ENCODE measurements at regions not wholly inside any gene's neighbourhood (a gene's known extent, or its start where the extent isn't known, plus 50 kb on each side); places are given as distances from the start of the nearest gene placed in this dataset.

- TF ChIP-seq, protein P1, sequence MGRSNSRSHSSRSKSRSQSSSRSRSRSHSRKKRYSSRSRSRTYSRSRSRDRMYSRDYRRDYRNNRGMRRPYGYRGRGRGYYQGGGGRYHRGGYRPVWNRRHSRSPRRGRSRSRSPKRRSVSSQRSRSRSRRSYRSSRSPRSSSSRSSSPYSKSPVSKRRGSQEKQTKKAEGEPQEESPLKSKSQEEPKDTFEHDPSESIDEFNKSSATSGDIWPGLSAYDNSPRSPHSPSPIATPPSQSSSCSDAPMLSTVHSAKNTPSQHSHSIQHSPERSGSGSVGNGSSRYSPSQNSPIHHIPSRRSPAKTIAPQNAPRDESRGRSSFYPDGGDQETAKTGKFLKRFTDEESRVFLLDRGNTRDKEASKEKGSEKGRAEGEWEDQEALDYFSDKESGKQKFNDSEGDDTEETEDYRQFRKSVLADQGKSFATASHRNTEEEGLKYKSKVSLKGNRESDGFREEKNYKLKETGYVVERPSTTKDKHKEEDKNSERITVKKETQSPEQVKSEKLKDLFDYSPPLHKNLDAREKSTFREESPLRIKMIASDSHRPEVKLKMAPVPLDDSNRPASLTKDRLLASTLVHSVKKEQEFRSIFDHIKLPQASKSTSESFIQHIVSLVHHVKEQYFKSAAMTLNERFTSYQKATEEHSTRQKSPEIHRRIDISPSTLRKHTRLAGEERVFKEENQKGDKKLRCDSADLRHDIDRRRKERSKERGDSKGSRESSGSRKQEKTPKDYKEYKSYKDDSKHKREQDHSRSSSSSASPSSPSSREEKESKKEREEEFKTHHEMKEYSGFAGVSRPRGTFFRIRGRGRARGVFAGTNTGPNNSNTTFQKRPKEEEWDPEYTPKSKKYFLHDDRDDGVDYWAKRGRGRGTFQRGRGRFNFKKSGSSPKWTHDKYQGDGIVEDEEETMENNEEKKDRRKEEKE (IDR thresholded peaks at IDR 0.05) = no peak
- no peak for TF ChIP-seq GABPB1 (CRISPR knock-in tag; IDR thresholded peaks at IDR 0.05)
- TF ChIP-seq PAWR (CRISPR knock-in tag; IDR thresholded peaks at IDR 0.05; ENCODE audit: borderline replicate concordance) = no peak
- TF ChIP-seq, protein P2, sequence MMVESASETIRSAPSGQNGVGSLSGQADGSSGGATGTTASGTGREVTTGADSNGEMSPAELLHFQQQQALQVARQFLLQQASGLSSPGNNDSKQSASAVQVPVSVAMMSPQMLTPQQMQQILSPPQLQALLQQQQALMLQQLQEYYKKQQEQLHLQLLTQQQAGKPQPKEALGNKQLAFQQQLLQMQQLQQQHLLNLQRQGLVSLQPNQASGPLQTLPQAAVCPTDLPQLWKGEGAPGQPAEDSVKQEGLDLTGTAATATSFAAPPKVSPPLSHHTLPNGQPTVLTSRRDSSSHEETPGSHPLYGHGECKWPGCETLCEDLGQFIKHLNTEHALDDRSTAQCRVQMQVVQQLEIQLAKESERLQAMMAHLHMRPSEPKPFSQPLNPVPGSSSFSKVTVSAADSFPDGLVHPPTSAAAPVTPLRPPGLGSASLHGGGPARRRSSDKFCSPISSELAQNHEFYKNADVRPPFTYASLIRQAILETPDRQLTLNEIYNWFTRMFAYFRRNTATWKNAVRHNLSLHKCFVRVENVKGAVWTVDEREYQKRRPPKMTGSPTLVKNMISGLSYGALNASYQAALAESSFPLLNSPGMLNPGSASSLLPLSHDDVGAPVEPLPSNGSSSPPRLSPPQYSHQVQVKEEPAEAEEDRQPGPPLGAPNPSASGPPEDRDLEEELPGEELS (CRISPR knock-in tag; IDR thresholded peaks at IDR 0.05) = peak; percentile 77
- peak; percentile 36; the same call in 1 of the 2 replicates for TF ChIP-seq ZBTB7A (CRISPR knock-in tag; IDR thresholded peaks at IDR 0.05)
- no peak for TF ChIP-seq ZNF678 (CRISPR knock-in tag; IDR thresholded peaks at IDR 0.05)
- TF ChIP-seq, protein P3, sequence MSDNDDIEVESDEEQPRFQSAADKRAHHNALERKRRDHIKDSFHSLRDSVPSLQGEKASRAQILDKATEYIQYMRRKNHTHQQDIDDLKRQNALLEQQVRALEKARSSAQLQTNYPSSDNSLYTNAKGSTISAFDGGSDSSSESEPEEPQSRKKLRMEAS (IDR thresholded peaks at IDR 0.05) = peak; percentile 68
- TF ChIP-seq JARID2 (CRISPR knock-in tag; IDR thresholded peaks at IDR 0.05; ENCODE audit: insufficient replicate concordance) = no peak
- TF ChIP-seq, protein P4, sequence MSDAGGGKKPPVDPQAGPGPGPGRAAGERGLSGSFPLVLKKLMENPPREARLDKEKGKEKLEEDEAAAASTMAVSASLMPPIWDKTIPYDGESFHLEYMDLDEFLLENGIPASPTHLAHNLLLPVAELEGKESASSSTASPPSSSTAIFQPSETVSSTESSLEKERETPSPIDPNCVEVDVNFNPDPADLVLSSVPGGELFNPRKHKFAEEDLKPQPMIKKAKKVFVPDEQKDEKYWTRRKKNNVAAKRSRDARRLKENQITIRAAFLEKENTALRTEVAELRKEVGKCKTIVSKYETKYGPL (CRISPR knock-in tag; IDR thresholded peaks at IDR 0.05) = no peak
- no peak for TF ChIP-seq PHF5A (CRISPR knock-in tag; IDR thresholded peaks at IDR 0.05; ENCODE audit: low read depth, unreplicated experiment)
- TF ChIP-seq ZNF382 (CRISPR knock-in tag; IDR thresholded peaks at IDR 0.05; ENCODE audit: borderline replicate concordance) = no peak
- TF ChIP-seq ZNF543 (CRISPR knock-in tag; IDR thresholded peaks at IDR 0.05) = peak; percentile 87
- TF ChIP-seq THAP9 (CRISPR knock-in tag; IDR thresholded peaks at IDR 0.05; ENCODE audit: borderline replicate concordance) = peak; percentile 67; the same call in 1 of the 2 replicates
- TF ChIP-seq TBX2 (CRISPR knock-in tag; IDR thresholded peaks at IDR 0.05; ENCODE audit: borderline replicate concordance) = peak; percentile 90
- TF ChIP-seq AGO1 (IDR thresholded peaks at IDR 0.05; ENCODE audit: low read depth, low read length, poor library complexity, severe bottlenecking) = no peak
- TF ChIP-seq ZNF768 (CRISPR knock-in tag; IDR thresholded peaks at IDR 0.05) = peak; percentile 88
These were observed 161.8 kb upstream of the GRK3 start (continued) for GRCh38 chr22:25402501-25403283.

Data from HepG2 (cell line).